Pancreas (tissue), 10 donors: ENCODE measurements at regions not wholly inside any gene's neighbourhood (a gene's known extent, or its start where the extent isn't known, plus 50 kb on each side); places are given as distances from the start of the nearest gene placed in this dataset.

Source experiments
- ATAC-seq, 4 donors: fragments of 200-7000 bp; cut with Tn5 transposase; one replicate each; pipeline versions ENCODE4 v1.8.0 to v1.9.1; 2020; ENCODE audit warnings: mild to moderate bottlenecking in 4 of 4, moderate library complexity in 4 of 4
- DNase-seq, 6 donors: peaks; one replicate each; pipeline ENCODE4 v3.0.0-alpha.2; 2020
- FAIRE-seq: peaks from 2 replicates; lab custom pipeline; 2012; peaks lifted over from hg19 to GRCh38; lab: Jason Lieb, UNC
- H3K27ac ChIP-seq, 4 donors: fragments of 200-600 bp; sonication (generic); 1 replicate in 3 of 4; 2 replicates in 1 of 4; pipeline versions ENCODE4 v1.5.0 to v1.8.0; 2020
- H3K27me3 ChIP-seq, 4 donors: fragments of 200-600 bp; one replicate each; pipeline ENCODE4 v1.8.0; 2021
- H3K36me3 ChIP-seq, 3 donors: fragments of 200-600 bp; sonication (generic) in 1 of 3; one replicate each; pipeline versions ENCODE4 v1.5.0 to v1.8.0; 2020 to 2021
- H3K4me1 ChIP-seq, 3 donors: fragments of 200-600 bp; one replicate each; pipeline ENCODE4 v1.8.0; 2021
- H3K4me3 ChIP-seq, 4 donors: fragments of 200-600 bp; sonication (generic) in 2 of 4; one replicate each; pipeline versions ENCODE4 v1.5.0 to v1.8.0; 2020 to 2021
- H3K9me3 ChIP-seq, 4 donors: fragments of 200-600 bp; one replicate each; pipeline ENCODE4 v1.8.0; 2021
- CTCF ChIP-seq, 4 donors: fragments of 200-600 bp; sonication (generic) in 3 of 4; IDR thresholded peaks; one replicate each; pipeline versions ENCODE4 v1.5.0 to v1.8.0; 2021; ENCODE audit warnings: antibody characterized with exemption in 4 of 4
- WGBS, 2 donors: extraction: QIAGEN DNeasy Blood & Tissue Kit; methylation state at CpG; one replicate each; pipeline ENCODE4 v1.1.7; 2013; 5-methylcytosine and 5-hydroxymethylcytosine counted together
- intact Hi-C, 3 donors: fragments of 100-400 bp; cut with DNase I; formaldehyde crosslinking; loops; one replicate each; pipeline versions ENCODE4 v1.11.1 to v1.14.2; 2022
- donor health status: healthy with polysubstance abuse.
- donor health status: DM: no; HTN: no; CAD: no; lungs with moderate emphysema.
- donor health status: DM: no; HTN: no; CAD: no.
- donor health status: control.
- donor health status: control.
- donor health status: Bipolar disorder and iron deficiency.
- donor health status: DM: yes; HTN: yes; CAD: no.
- donor health status: DM: no; HTN: no; CAD: no.
- donor health status: DM: no; HTN: no; CAD: no.
- donor health status: DM: yes; HTN: yes; CAD: no.

- Histone ChIP-seq H3K9me3 (no peaks in the 10 kb centered on the region), H3K4me3 (no peak overlapping the region), H3K4me1 (no peaks in the 10 kb centered on the region), H3K27ac (no peak overlapping the region), H3K36me3 (no peaks in the 10 kb centered on the region), H3K27me3 (no peaks in the 10 kb centered on the region)
- TF ChIP-seq CTCF (IDR thresholded peaks at IDR 0.05), result no peak
- no peak for DNase-seq
- no peak for FAIRE-seq
- no peak for ATAC-seq
- 68 to 83% methylated on average over 1 of the region's 1 CpG for whole genome bisulfite sequencing, 2 donors
- intact Hi-C loops, result no loop called here
Measured at GRCh38 chr4:100082852-100083251, 107.4 kb downstream of the DDIT4L start.

- Histone ChIP-seq H3K4me1 (no peaks in the 10 kb centered on the region), H3K27me3 (no peaks in the 10 kb centered on the region), H3K4me3 (no peak overlapping the region), H3K36me3 (no peaks in the 10 kb centered on the region), H3K9me3 (no peaks in the 10 kb centered on the region), H3K27ac (no peak overlapping the region)
- DNase-seq (no peak), ATAC-seq (no peak), FAIRE-seq (no peak)
- 64 to 68% methylated on average over 1 of the region's 1 CpG for WGBS, 2 donors
- intact Hi-C loops, result no loop called here
- TF ChIP-seq CTCF (IDR thresholded peaks at IDR 0.05), result no peak
Measured at GRCh38 chr4:100081491-100081890, 108.8 kb downstream of the DDIT4L start.

- H3K27me3 ChIP-seq, result no peaks in the 10 kb centered on the region
- no peak overlapping the region for H3K4me3 ChIP-seq
- no peaks in the 10 kb centered on the region for H3K9me3 ChIP-seq
- intact Hi-C loops, result no loop called here
- H3K27ac ChIP-seq, result no peak overlapping the region
- no peaks in the 10 kb centered on the region for H3K36me3 ChIP-seq
- no peak for DNase-seq
- H3K4me1 ChIP-seq, result no peaks in the 10 kb centered on the region
- TF ChIP-seq CTCF (IDR thresholded peaks at IDR 0.05), result no peak
- ATAC-seq, result no peak
- 56 to 69% methylated on average over 3 of the region's 3 CpGs for WGBS, 2 donors
- no peak for FAIRE-seq
Measured at GRCh38 chr4:100079264-100079663, 111.0 kb downstream of the DDIT4L start.

GRCh38 chr4:100076753-100077152, 113.5 kb downstream of the DDIT4L start:
- Histone ChIP-seq H3K27ac (no peak overlapping the region), H3K36me3 (no peaks in the 10 kb centered on the region), H3K4me3 (no peak overlapping the region), H3K9me3 (no peaks in the 10 kb centered on the region), H3K27me3 (no peaks in the 10 kb centered on the region), H3K4me1 (no peaks in the 10 kb centered on the region)
- no peak for TF ChIP-seq CTCF (IDR thresholded peaks at IDR 0.05)
- ATAC-seq (no peak), DNase-seq (no peak), FAIRE-seq (no peak)
- intact Hi-C loops, result no loop called here

GRCh38 chr4:100075486-100076270, 114.6 kb downstream of the DDIT4L start:
- FAIRE-seq, result no peak
- no peaks in the 10 kb centered on the region for H3K9me3 ChIP-seq

More at GRCh38 chr4:100075486-100076270, 114.6 kb downstream of the DDIT4L start:
- intact Hi-C loops, result no loop called here
- Histone ChIP-seq H3K4me1 (no peaks in the 10 kb centered on the region), H3K4me3 (no peak overlapping the region), H3K27ac (no peak overlapping the region), H3K27me3 (no peaks in the 10 kb centered on the region), H3K36me3 (no peaks in the 10 kb centered on the region)
- TF ChIP-seq CTCF (IDR thresholded peaks at IDR 0.05), result no peak
- 58 to 60% methylated on average over 2 of the region's 2 CpGs for WGBS, 2 donors
- DNase-seq (no peak), ATAC-seq (no peak)
